GM12878 (cell line): ENCODE measurements at regions not wholly inside any gene's neighbourhood (a gene's known extent, or its start where the extent isn't known, plus 50 kb on each side); places are given as distances from the start of the nearest gene placed in this dataset.

ENCODE experiments used
- ATAC-seq: fragments of 200-7000 bp; cut with Tn5 transposase; 3 replicates; pipeline ENCODE4 v1.9.1; 2020; ENCODE audit warnings: mild to moderate bottlenecking, moderate library complexity
- BruUV-seq: library from RNA; stranded (reverse); fragments of 400-500 nt; replicated peaks from 2 replicates; lab custom pipeline; 2021; lab: Mats Ljungman, UMichigan
- CTCF ChIA-PET: fragments of 300-600 bp; sonication (Branson Sonifier 250); formaldehyde crosslinking; extraction: SDS; loops from one replicate; lab custom pipeline; 2021; ENCODE audit warnings: inconsistent platforms; lab: Yijun Ruan, JAX
- POLR2A ChIA-PET: fragments of 350-600 bp; formaldehyde crosslinking; extraction: SDS; loops from one replicate; lab custom pipeline; 2021; ENCODE audit warnings: inconsistent platforms; lab: Charles Lee
- RAD21 ChIA-PET: fragments of 300-600 bp; sonication (Branson Sonifier 250); formaldehyde crosslinking; loops from one replicate; lab custom pipeline; 2023; ENCODE audit warnings: antibody characterized with exemption; ENCODE audit not compliant: unreplicated experiment; lab: Charles Lee
- SMC1A ChIA-PET: fragments of 300-600 bp; sonication (Branson Sonifier 250); formaldehyde crosslinking; loops from one replicate; lab custom pipeline; 2023; ENCODE audit not compliant: unreplicated experiment, uncharacterized antibody; lab: Charles Lee
- DNase-seq: peaks from one replicate; pipeline ENCODE4 v3.0.0-alpha.2; 2011; ENCODE audit warnings: low read depth, low spot score
- FAIRE-seq: peaks from 3 replicates; lab custom pipeline; 2011; peaks lifted over from hg19 to GRCh38; lab: Jason Lieb, UNC
- H2AFZ ChIP-seq: 2 replicates; pipeline ENCODE4 v1.6.0; 2011; ENCODE audit warnings: low read depth, low read length, control low read depth; ENCODE audit not compliant: control insufficient read depth
- H3K27ac ChIP-seq: 2 replicates; pipeline ENCODE4 v1.5.1; 2011; ENCODE audit warnings: control low read depth; ENCODE audit not compliant: control insufficient read depth, insufficient read depth
- H3K27me3 ChIP-seq, 2 experiments: replicated peaks in 1 of 2; 2 replicates each; pipeline versions ENCODE4 v1.6.0 to v1.6.1; 2011; ENCODE audit warnings: low read length in 1 of 2; ENCODE audit not compliant: control insufficient read depth in 2 of 2, insufficient read depth in 2 of 2
- H3K36me3 ChIP-seq, 2 experiments: 2 replicates each; pipeline ENCODE4 v1.5.1; 2011; ENCODE audit warnings: low read length in 1 of 2; ENCODE audit not compliant: control insufficient read depth in 2 of 2, insufficient read depth in 2 of 2
- H3K4me1 ChIP-seq: 2 replicates; pipeline ENCODE4 v1.6.1; 2011; ENCODE audit warnings: mild to moderate bottlenecking, low read length, moderate library complexity, mixed read lengths; ENCODE audit not compliant: control insufficient read depth, insufficient read depth
- H3K4me2 ChIP-seq: 2 replicates; pipeline ENCODE4 v1.6.0; 2011; ENCODE audit warnings: control low read depth; ENCODE audit not compliant: control insufficient read depth, insufficient read depth
- H3K4me3 ChIP-seq: fragments of 200-600 bp; sonication (generic); 2 replicates; pipeline ENCODE4 v1.5.1; 2016
- H3K79me2 ChIP-seq: 2 replicates; pipeline ENCODE4 v1.6.0; 2011; ENCODE audit warnings: low read length; ENCODE audit not compliant: control insufficient read depth, insufficient read depth
- H3K9ac ChIP-seq: 2 replicates; pipeline ENCODE4 v1.8.0; 2011; ENCODE audit warnings: low read length, control low read depth, mixed read lengths; ENCODE audit not compliant: control insufficient read depth, insufficient read depth
- H3K9me3 ChIP-seq: replicated peaks from 3 replicates; pipeline ENCODE4 v1.5.1; 2011; ENCODE audit warnings: mild to moderate bottlenecking, low read length; ENCODE audit not compliant: control insufficient read depth, insufficient read depth
- H4K20me1 ChIP-seq: 2 replicates; pipeline ENCODE4 v1.6.0; 2011; ENCODE audit not compliant: control insufficient read depth, insufficient read depth
- ATF3 ChIP-seq: IDR thresholded peaks from 2 replicates; pipeline ENCODE4 v1.6.1; 2011; ENCODE audit warnings: low read depth, mild to moderate bottlenecking, low read length, moderate library complexity, borderline replicate concordance; ENCODE audit errors: extremely low read depth
- BHLHE40 ChIP-seq, 2 experiments: fragments of 450-650 bp in 1 of 2; IDR thresholded peaks; 2 replicates each; pipeline ENCODE4 v1.6.1; 2011 to 2017; ENCODE audit warnings: low read depth in 2 of 2, borderline replicate concordance in 1 of 2, improper control_type of control experiment in 1 of 2, low read length in 1 of 2, mild to moderate bottlenecking in 1 of 2
- IKZF2 ChIP-seq, 2 experiments: fragments of 450-650 bp; IDR thresholded peaks; 2 replicates each; pipeline ENCODE4 v1.6.1; 2017; ENCODE audit warnings: mild to moderate bottlenecking in 2 of 2, moderate library complexity in 2 of 2
- NBN ChIP-seq: fragments of 450-650 bp; IDR thresholded peaks from 2 replicates; pipeline ENCODE4 v1.6.1; 2016
- USF2 ChIP-seq: IDR thresholded peaks from 2 replicates; pipeline ENCODE4 v1.6.1; 2011; ENCODE audit warnings: low read depth, low read length, improper control_type of control experiment, borderline replicate concordance
- ZBTB33 ChIP-seq: fragments of 450-650 bp; IDR thresholded peaks from 2 replicates; pipeline ENCODE4 v1.6.1; 2017; ENCODE audit warnings: mild to moderate bottlenecking
- WGBS: methylation state at CpG from one replicate; pipeline ENCODE4 v1.1.6; 2016; ENCODE audit warnings: low lambda C conversion rate; ENCODE audit not compliant: insufficient replicate concordance, insufficient coverage; ENCODE audit errors: missing lambda C conversion rate; 5-methylcytosine and 5-hydroxymethylcytosine counted together
- in situ Hi-C: fragments of 300-500 bp; cut with MboI; formaldehyde crosslinking; loops from 9 replicates; pipeline ENCODE4 v1.14.3; 2018; ENCODE audit warnings: mixed read lengths
- intact Hi-C: fragments of 100-400 bp; cut with micrococcal nuclease; formaldehyde crosslinking; loops from one replicate; pipeline ENCODE4 v1.14.2; 2022; ENCODE audit not compliant: unreplicated experiment

- ChIA-PET RAD21 (interaction anchor here (0.7 to 9.0 kb wide), 5 partner anchors 12 to 80 kb away, joined by 3 to 102 read pairs (median 4); no protein-coding TSS in a partner anchor), SMC1A (interaction anchor here (0.6 to 7.7 kb wide), 11 partner anchors 10 to 166 kb away, joined by 3 to 82 read pairs (median 5); no protein-coding TSS in a partner anchor), CTCF (interaction anchor here (0.6 to 1.5 kb wide), 5 partner anchors 10 to 209 kb away, joined by 3 to 6 read pairs (median 3); no protein-coding TSS in a partner anchor), POLR2A (interaction anchor here (1.2 kb wide), 1 partner anchor 17 kb away, joined by 3 read pairs; no protein-coding TSS in a partner anchor)
- no peak for FAIRE-seq
- Histone ChIP-seq H4K20me1 (no peaks in the 10 kb centered on the region), H3K27me3 (no peaks in the 10 kb centered on the region), H3K36me3 (no peaks in the 10 kb centered on the region), H3K27ac (no peak overlapping the region), H3K9me3 (no peaks in the 10 kb centered on the region), H3K4me2 (no peak overlapping the region), H3K9ac (no peak overlapping the region), H3K4me1 (peaks cover 34% of the 10 kb centered on the region), H2AFZ (no peak overlapping the region), H3K79me2 (no peaks in the 10 kb centered on the region), H3K4me3 (no peak overlapping the region)
- intact Hi-C loops = loop anchor here (10.0 kb wide), 2 partner anchors 590 to 710 kb away; partner anchors contain the start of gene SLC39A10
- ATAC-seq = no peak
- no TSS peak for BruUV-seq
- DNase-seq = no peak
- in situ Hi-C loops = no loop called here
- TF ChIP-seq ZBTB33 = no peak
- no peak for TF ChIP-seq USF2
- no peak for TF ChIP-seq IKZF2 (IDR thresholded peaks at IDR 0.05)
- no peak for TF ChIP-seq BHLHE40 (IDR thresholded peaks at IDR 0.05; ENCODE audit: borderline replicate concordance in 1 of 2, low read depth in 2 of 2, low read length in 1 of 2)
- TF ChIP-seq ATF3 = no peak
- no peak for TF ChIP-seq NBN
- WGBS = 93% methylated on average over 2 of the region's 2 CpGs
These were observed 73.1 kb upstream of the STK17B start for GRCh38 chr2:196244516-196244915.
